ENCODE measurements at regions not wholly inside any gene's neighbourhood (a gene's known extent, or its start where the extent isn't known, plus 50 kb on each side); places are given as distances from the start of the nearest gene placed in this dataset.

- no peak for TF ChIP-seq CTCF (IDR thresholded peaks at IDR 0.05)
- TF ChIP-seq POLR2A (IDR thresholded peaks at IDR 0.05) = no peak
These were observed 706.9 kb downstream of the METTL15 start for GRCh38 chr11:28815110-28815509.

All from thyroid gland (tissue), 4 donors.